Stimulated activated CD4-positive, alpha-beta T cell treated with anti-CD3 and anti-CD28 coated beads, Interleukin-1b, Interleukin-23, amount 100 ng/mL, for 48 hours (primary cell): ENCODE measurements at regions not wholly inside any gene's neighbourhood (a gene's known extent, or its start where the extent isn't known, plus 50 kb on each side); places are given as distances from the start of the nearest gene placed in this dataset.

Experiments
- DNase-seq: peaks from one replicate; pipeline ENCODE4 v3.0.0-alpha.2; 2020

DNA sequence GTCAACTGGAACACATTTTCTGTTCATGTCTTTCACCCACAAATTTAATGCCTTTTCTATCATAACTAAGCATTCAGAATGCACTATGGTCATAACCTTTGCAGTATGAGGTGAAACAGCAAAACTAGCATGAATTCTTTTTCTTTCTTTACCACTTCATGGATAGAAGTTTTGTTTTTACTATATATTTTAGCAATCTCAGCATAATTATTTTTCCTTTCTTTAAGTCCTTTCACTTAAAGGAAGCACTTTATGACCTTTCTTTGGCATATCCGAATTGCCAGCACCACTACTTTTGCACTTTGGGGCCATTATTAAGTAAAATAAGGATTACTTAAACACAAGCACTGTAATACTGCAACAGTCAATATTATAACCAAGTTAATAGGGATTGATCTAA lies 115.1 kb upstream of the DKK2 start:
- no peak for DNase-seq

GRCh38 chr4:107148904-107149303 lies 112.8 kb upstream of the DKK2 start:
- DNase-seq: no peak

DNA sequence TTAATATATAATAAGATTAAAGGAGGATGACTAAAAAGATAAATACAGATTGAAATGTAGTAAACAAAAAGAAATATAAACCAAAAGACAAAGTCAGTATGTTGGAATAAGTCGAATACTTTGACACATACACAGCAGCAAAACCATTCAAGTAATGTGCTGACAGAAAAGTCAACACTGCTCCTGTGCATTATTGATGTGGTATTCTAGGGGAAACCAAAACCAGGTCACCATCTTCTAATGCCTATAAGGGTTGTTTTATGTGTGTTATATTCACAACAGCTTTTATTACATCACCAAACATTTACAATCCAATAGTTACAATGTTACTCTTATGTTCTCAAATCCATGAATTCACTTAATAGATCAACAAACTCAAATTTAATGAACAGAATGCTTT lies 111.8 kb upstream of the DKK2 start:
- no peak for DNase-seq

DNA sequence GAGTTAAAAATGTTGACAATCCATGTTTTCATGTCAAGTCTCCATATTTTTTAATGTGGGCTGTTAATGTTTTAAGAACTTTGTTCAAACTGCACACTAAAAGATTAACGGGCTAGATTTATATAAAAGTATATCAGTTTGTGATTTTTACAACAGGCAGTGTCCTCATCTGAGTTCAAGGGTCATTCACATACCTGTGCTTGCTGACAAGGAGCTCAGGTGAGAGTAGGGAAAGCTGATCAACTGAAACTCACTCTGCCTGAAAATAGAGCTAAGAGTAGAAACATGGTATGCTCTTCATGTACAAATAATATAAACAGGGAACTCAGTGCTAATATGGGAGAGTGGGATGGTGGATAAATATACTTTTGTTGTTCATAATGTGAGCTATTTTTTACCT lies 102.3 kb upstream of the DKK2 start:
- DNase-seq: no peak

DNA sequence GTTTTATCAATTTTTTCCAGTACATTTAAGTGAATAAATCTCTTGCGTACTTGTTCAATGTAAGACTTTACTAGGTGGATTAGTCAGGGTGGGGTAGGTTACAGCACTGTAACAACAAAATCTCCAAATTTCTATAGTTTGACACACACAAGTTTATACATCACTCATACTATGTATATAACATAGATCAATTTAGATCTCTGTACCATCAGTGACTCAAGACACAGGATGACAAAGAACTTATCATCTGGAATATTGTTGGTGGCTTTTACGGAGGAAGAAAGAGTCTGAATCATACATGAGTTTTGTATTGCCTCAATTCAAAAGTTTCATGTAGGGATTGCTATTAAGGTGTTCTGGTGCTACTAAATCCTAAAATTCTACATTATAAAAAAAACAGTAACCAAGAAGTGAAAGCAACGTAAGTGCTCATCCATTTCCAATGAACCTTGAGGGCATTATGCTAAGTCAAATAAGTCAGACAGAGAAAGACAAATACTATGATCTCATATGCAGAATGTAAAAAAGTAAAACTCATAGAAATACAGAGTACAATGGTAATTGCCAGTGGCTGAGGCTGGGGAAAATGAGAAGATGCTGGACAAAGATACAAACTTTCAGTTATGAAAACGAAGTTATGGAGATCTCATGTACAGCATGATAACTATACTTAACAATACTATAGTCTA lies 98.0 kb upstream of the DKK2 start:
- no peak for DNase-seq

GRCh38 chr4:107131295-107131694 lies 95.2 kb upstream of the DKK2 start:
- DNase-seq: no peak

DNA sequence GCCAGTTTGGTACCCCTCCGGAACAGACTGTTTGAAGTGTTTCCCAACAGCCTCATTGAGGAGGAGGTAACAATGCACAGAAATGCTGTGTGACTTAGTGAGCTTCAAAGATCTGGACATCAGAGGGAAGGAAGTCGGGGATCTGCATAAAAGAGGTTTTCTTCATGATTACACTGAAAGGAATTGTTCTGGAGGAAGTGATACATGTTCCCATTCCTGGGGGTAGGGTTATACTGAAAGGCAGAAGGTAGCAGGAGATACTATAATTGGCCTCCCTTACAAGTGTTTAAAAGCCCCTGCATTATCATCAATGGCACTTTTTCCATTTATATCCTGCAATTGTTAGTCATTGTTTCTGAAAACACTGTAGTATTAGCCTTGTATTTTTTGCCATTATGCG lies 94.0 kb upstream of the DKK2 start:
- DNase-seq: no peak

DNA sequence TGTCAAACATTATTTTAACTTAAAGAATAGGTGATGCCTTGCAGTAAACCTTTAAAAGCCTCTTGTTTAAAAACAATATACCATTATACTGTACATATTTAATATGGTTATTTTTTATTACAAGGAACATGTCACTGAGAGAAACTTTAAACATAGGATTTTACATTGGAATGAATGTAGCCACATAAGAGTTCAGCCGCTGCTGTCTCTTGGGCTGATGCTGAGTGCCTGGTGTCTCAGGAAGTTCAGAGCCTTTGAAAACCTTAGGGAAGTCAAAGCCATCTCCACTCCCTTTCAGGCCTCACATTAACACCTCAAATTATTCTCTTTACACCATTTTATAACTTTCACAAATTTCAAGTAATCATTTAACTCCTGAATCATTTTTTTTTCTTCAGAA lies 93.5 kb upstream of the DKK2 start:
- DNase-seq: no peak

DNA sequence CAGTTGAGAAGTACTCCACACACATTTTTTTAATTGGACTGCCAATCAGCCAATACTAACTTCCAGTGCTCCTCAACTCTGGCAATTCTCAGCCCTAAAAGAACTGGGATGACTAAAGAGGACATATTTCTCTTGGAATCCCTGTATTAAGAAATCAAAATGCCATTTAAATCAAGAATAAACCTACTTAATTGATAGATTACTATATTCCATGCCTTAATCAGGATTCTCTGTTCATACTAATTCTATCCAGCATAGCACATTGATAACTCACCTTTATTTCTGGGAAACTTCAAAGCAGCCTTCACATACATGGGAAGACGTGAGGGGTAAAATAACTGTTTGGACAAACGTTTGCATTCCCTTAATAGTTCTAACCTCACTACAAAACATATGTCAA lies 93.0 kb upstream of the DKK2 start:
- no peak for DNase-seq

DNA sequence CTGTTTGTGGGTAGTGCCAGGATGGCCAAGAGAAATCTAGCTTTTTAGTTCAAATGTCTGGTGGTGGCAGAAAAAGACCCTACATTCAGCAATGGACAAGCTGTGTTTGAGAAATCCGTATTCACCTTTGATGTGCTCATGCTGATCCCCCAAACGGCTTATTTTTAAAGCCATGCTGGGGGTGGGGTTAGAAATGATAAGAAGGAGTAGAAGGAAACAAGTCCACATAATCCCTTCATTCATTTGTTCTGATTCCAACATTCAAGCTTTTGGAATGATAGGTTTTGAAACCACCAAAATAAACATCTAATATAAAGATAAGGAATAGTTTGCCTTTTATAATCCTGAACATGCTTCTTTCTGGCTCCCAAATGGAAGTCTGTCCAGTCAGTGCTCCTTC lies 92.0 kb upstream of the DKK2 start:
- no peak for DNase-seq

DNA sequence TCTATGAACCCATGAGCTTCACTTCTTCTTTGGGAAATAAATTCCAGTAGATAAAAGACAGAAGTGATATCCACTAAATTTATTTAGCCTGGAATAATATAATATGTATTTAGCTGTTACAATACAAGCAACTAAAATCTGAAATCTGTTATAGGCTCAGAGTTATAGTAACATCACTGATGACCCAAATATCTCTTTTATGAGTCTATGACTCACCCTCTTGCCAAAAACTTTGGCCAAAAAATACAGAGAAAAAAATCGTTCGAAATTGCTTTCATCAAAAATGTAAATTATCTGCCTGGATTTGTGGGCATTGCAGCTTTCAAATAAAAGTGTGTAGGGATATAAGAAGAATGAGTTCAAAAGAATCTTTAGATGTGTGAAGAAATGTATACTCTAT lies 89.4 kb upstream of the DKK2 start:
- no peak for DNase-seq

GRCh38 chr4:107122736-107123135 lies 86.6 kb upstream of the DKK2 start:
- no peak for DNase-seq

- no peak for DNase-seq
These were observed 84.5 kb upstream of the DKK2 start for GRCh38 chr4:107120661-107121060.

DNA sequence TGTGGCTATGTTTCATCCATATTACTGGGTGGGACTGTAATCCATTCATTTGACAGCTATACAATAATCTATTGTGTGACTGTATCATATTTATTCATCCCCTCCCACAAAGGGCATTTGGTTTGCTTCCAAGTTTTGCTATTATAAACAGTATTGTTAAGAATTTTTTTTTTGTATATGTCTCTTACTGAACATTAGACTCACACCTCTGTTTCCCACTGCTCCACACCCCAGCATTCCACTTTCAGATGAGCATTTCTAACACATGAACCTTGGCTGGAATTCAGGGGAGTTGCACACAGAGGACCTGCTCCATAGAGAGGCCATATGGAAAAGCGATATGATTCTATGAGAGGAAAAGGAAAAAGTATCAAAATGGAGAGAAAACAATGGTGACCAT lies 81.6 kb upstream of the DKK2 start:
- no peak for DNase-seq

GRCh38 chr4:107115185-107115847 lies 79.2 kb upstream of the DKK2 start:
- no peak for DNase-seq

- no peak for DNase-seq
These were observed 77.9 kb upstream of the DKK2 start for GRCh38 chr4:107114059-107114458.

DNA sequence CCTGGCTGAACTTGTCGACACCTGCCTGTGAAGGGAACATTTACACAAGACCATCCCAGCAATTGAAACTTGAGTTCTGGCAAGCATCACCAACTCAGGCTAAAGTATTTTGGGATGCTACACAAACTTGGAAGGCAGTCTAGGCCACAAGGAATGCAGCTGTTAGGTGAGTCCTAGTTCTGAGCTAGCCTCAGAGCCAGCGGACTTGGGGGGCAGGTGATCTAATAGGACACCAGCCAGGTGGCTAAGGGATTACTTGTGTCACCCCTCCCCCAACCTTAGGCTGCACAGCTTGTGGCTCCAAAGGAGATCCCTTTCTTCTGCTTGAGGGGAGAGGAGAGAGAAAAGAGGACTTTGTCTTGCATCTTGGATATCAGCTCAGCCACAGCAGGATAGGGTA lies 62.3 kb upstream of the DKK2 start:
- DNase-seq: no peak

- DNase-seq: no peak
These were observed 58.9 kb upstream of the DKK2 start for GRCh38 chr4:107094976-107095375.

DNA sequence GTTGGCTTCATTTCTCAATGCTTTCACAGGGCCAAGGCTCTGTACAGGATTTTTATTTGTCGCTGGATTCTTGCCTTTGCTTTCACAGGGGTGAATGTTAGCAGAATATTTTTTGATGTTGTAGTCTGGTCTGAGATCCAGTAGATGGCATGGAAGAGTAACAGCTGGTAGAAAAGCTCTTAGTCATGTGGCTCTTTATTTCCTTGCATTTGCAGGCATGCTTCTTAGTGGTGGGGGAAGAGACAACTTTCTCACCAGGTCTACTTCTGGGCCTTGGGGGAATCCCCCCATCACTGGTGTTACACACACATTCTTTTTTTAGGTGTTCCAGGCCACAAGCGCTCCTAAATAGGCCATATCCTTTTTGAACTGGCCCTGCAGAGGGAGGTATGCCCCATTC lies 58.2 kb upstream of the DKK2 start:
- DNase-seq: no peak
